WTC11 (cell line): ENCODE measurements at regions not wholly inside any gene's neighbourhood (a gene's known extent, or its start where the extent isn't known, plus 50 kb on each side); places are given as distances from the start of the nearest gene placed in this dataset.

Experiments
- ATF1 ChIP-seq: sonication (generic); formaldehyde crosslinking; IDR thresholded peaks from 2 replicates; pipeline ENCODE4 v1.8.1; 2023; ENCODE audit warnings: mild to moderate bottlenecking, moderate library complexity, missing genetic modification reagents
- ETV6 ChIP-seq: sonication (generic); formaldehyde crosslinking; IDR thresholded peaks from 2 replicates; pipeline ENCODE4 v1.8.1; 2022; ENCODE audit warnings: mild to moderate bottlenecking, missing genetic modification reagents
- NR3C1 ChIP-seq: sonication (generic); formaldehyde crosslinking; conservative IDR thresholded peaks from 2 replicates; pipeline ENCODE4 v1.8.1; 2023; ENCODE audit warnings: low read depth, mild to moderate bottlenecking, missing genetic modification reagents
- TEAD1 ChIP-seq: sonication (generic); formaldehyde crosslinking; IDR thresholded peaks from 2 replicates; pipeline ENCODE4 v1.8.0; 2022; ENCODE audit warnings: mild to moderate bottlenecking, missing genetic modification reagents
- TF ChIP-seq, protein P1 (sequence below): fragments of 200-600 bp; IDR thresholded peaks from 2 replicates; pipeline ENCODE4 v1.8.0; 2022; ENCODE audit warnings: antibody characterized with exemption
- TF ChIP-seq, protein P2 (sequence below): sonication (generic); formaldehyde crosslinking; IDR thresholded peaks from 2 replicates; pipeline ENCODE4 v1.8.0; 2022; ENCODE audit warnings: mild to moderate bottlenecking, missing genetic modification reagents
- TF ChIP-seq, protein P3 (sequence below): sonication (generic); formaldehyde crosslinking; IDR thresholded peaks from 2 replicates; pipeline ENCODE4 v1.8.1; 2022; ENCODE audit warnings: low read depth, missing genetic modification reagents, borderline replicate concordance
- TF ChIP-seq, protein P4 (sequence below): fragments of 250-450 bp; sonication (Bioruptor Pico); IDR thresholded peaks from 2 replicates; pipeline ENCODE4 v2.1.2; 2022; ENCODE audit warnings: mild to moderate bottlenecking, moderate library complexity
- TF ChIP-seq, protein P5 (sequence below): sonication (generic); formaldehyde crosslinking; conservative IDR thresholded peaks from 2 replicates; pipeline ENCODE4 v1.8.1; 2022; ENCODE audit warnings: mild to moderate bottlenecking, missing genetic modification reagents
- TF ChIP-seq, protein P6 (sequence below): sonication (generic); formaldehyde crosslinking; IDR thresholded peaks from 2 replicates; pipeline ENCODE4 v1.8.1; 2022; ENCODE audit warnings: mild to moderate bottlenecking, missing genetic modification reagents, moderate library complexity, borderline replicate concordance

DNA sequence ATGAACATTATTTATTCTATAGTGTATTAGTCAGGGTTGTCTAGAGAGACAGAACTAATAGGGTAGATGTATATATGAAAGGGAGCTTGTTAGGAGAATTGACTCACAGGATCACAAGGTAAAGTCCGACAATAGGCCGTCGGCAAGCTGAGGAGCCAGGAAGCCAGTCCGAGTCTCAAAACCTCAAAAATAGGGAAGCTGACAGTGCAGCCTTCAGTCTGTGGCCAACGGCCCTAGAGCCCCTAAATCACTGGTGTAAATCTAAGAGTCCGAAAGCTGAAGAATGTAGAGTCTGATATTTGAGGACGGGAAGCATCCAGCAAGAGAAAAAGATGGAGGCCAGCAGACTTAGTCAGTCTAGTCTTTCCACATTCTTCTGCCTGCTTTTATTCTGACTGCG lies 912.2 kb downstream of the FLRT2 start:
- TF ChIP-seq, protein P1, sequence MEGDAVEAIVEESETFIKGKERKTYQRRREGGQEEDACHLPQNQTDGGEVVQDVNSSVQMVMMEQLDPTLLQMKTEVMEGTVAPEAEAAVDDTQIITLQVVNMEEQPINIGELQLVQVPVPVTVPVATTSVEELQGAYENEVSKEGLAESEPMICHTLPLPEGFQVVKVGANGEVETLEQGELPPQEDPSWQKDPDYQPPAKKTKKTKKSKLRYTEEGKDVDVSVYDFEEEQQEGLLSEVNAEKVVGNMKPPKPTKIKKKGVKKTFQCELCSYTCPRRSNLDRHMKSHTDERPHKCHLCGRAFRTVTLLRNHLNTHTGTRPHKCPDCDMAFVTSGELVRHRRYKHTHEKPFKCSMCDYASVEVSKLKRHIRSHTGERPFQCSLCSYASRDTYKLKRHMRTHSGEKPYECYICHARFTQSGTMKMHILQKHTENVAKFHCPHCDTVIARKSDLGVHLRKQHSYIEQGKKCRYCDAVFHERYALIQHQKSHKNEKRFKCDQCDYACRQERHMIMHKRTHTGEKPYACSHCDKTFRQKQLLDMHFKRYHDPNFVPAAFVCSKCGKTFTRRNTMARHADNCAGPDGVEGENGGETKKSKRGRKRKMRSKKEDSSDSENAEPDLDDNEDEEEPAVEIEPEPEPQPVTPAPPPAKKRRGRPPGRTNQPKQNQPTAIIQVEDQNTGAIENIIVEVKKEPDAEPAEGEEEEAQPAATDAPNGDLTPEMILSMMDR: no peak
- TF ChIP-seq, protein P2, sequence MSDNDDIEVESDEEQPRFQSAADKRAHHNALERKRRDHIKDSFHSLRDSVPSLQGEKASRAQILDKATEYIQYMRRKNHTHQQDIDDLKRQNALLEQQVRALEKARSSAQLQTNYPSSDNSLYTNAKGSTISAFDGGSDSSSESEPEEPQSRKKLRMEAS (CRISPR knock-in tag): no peak
- TF ChIP-seq NR3C1 (CRISPR knock-in tag): no peak
- TF ChIP-seq, protein P3, sequence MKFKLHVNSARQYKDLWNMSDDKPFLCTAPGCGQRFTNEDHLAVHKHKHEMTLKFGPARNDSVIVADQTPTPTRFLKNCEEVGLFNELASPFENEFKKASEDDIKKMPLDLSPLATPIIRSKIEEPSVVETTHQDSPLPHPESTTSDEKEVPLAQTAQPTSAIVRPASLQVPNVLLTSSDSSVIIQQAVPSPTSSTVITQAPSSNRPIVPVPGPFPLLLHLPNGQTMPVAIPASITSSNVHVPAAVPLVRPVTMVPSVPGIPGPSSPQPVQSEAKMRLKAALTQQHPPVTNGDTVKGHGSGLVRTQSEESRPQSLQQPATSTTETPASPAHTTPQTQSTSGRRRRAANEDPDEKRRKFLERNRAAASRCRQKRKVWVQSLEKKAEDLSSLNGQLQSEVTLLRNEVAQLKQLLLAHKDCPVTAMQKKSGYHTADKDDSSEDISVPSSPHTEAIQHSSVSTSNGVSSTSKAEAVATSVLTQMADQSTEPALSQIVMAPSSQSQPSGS (CRISPR knock-in tag): no peak
- TF ChIP-seq, protein P4, sequence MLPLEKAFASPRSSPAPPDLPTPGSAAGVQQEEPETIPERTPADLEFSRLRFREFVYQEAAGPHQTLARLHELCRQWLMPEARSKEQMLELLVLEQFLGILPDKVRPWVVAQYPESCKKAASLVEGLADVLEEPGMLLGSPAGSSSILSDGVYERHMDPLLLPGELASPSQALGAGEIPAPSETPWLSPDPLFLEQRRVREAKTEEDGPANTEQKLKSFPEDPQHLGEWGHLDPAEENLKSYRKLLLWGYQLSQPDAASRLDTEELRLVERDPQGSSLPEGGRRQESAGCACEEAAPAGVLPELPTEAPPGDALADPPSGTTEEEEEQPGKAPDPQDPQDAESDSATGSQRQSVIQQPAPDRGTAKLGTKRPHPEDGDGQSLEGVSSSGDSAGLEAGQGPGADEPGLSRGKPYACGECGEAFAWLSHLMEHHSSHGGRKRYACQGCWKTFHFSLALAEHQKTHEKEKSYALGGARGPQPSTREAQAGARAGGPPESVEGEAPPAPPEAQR: no peak
- no peak for TF ChIP-seq TEAD1 (CRISPR knock-in tag)
- no peak for TF ChIP-seq ETV6 (CRISPR knock-in tag)
- no peak for TF ChIP-seq ATF1 (CRISPR knock-in tag)
- TF ChIP-seq, protein P5, sequence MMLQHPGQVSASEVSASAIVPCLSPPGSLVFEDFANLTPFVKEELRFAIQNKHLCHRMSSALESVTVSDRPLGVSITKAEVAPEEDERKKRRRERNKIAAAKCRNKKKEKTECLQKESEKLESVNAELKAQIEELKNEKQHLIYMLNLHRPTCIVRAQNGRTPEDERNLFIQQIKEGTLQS: no peak
- TF ChIP-seq, protein P6, sequence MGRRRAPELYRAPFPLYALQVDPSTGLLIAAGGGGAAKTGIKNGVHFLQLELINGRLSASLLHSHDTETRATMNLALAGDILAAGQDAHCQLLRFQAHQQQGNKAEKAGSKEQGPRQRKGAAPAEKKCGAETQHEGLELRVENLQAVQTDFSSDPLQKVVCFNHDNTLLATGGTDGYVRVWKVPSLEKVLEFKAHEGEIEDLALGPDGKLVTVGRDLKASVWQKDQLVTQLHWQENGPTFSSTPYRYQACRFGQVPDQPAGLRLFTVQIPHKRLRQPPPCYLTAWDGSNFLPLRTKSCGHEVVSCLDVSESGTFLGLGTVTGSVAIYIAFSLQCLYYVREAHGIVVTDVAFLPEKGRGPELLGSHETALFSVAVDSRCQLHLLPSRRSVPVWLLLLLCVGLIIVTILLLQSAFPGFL: no peak
